NT2/D1 (cell line): ENCODE measurements at regions not wholly inside any gene's neighbourhood (a gene's known extent, or its start where the extent isn't known, plus 50 kb on each side); places are given as distances from the start of the nearest gene placed in this dataset.

Experiments used
- SUZ12 ChIP-seq: IDR thresholded peaks from 2 replicates; pipeline ENCODE4 v1.6.1; 2011; ENCODE audit not compliant: insufficient read length, insufficient read depth; ENCODE audit errors: extremely low read depth
- YY1 ChIP-seq: IDR thresholded peaks from 2 replicates; pipeline ENCODE4 v1.6.1; 2011; ENCODE audit not compliant: insufficient read length, insufficient read depth
- ZNF274 ChIP-seq: IDR thresholded peaks from 2 replicates; pipeline ENCODE4 v1.6.1; 2011; ENCODE audit warnings: mild to moderate bottlenecking, low read depth, low read length

- TF ChIP-seq ZNF274 = no peak
- no peak for TF ChIP-seq YY1
- no peak for TF ChIP-seq SUZ12
These were observed 182.5 kb downstream of the C1D start for GRCh38 chr2:67880291-67880761.
